ENCODE measurements at regions not wholly inside any gene's neighbourhood (a gene's known extent, or its start where the extent isn't known, plus 50 kb on each side); places are given as distances from the start of the nearest gene placed in this dataset.

GRCh38 chr15:98546329-98546728, 102.0 kb upstream of the IGF1R start:
- H3K27ac ChIP-seq, result no peak overlapping the region
- in situ Hi-C loops (cut with MboI; ENCODE audit: low pct_ligation_motif_present in 1 of 4, low pct_unique_long_range_greater_than_20kb in 1 of 4, low sequenced_read_pairs in 3 of 4) (loop anchor here in 1 of 4 donors (25.0 kb wide), 1 partner anchor 291 kb away; no protein-coding TSS in a partner anchor), intact Hi-C loops (cut with DNase I; ENCODE audit: low total_unique reads) (no loop called here)
- no peaks in the 10 kb centered on the region for H3K9me3 ChIP-seq
- H3K4me1 ChIP-seq, result peaks cover 0 to 22% (median 13%) of the 10 kb centered on the region in 4 donors
- H3K36me3 ChIP-seq, result no peaks in the 10 kb centered on the region
- peaks cover 28% of the 10 kb centered on the region for H3K27me3 ChIP-seq
- H3K4me3 ChIP-seq, result no peak overlapping the region
- no peak for DNase-seq
- WGBS, 2 donors (ENCODE audit: low coverage in 1 of 2), result 88 to 92% methylated on average over 5 to 9 of the region's 9 CpGs
- TF ChIP-seq EP300 (IDR thresholded peaks at IDR 0.05; ENCODE audit: low read depth) (no peak), POLR2AphosphoS5 (IDR thresholded peaks at IDR 0.05) (no peak), POLR2A (IDR thresholded peaks at IDR 0.05) (no peak), CTCF (IDR thresholded peaks at IDR 0.05) (no peak)

DNA sequence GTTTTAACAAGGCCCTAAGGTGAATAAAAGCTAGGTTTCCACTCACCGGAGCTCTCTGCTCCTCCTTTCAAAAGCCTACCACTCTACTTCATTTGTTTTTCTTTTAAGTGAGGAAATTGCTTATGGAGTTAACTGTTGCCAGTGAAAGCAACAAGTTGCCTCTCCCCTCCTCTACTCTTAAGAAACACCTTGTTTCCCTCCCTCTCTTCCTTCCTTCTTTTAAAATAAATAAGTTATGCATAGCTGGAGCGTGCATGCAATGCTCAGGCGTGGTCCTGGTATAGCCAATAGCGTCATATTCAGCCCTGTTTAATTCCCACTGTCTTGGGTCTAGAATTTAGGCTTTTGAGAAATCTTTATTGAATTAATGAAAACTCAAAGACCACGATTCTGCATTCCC, 101.1 kb upstream of the IGF1R start:
- H3K36me3 ChIP-seq, result no peaks in the 10 kb centered on the region
- intact Hi-C loops (cut with DNase I; ENCODE audit: low total_unique reads), result no loop called here
- peaks cover 28% of the 10 kb centered on the region for H3K27me3 ChIP-seq
- peak overlapping the region in 2 of 4 donors; percentile 28 to 57 for H3K4me3 ChIP-seq
- DNase-seq, result no peak
- peak overlapping the region; percentile 63 to 88 (median 81) for H3K27ac ChIP-seq
- TF ChIP-seq CTCF (IDR thresholded peaks at IDR 0.05) (no peak), POLR2A (IDR thresholded peaks at IDR 0.05) (no peak), EP300 (IDR thresholded peaks at IDR 0.05; ENCODE audit: low read depth) (no peak), POLR2AphosphoS5 (IDR thresholded peaks at IDR 0.05) (no peak)
- in situ Hi-C loops (cut with MboI; ENCODE audit: low pct_ligation_motif_present in 1 of 4, low pct_unique_long_range_greater_than_20kb in 1 of 4, low sequenced_read_pairs in 3 of 4), result loop anchor here in 1 of 4 donors (25.0 kb wide), 1 partner anchor 290 kb away; no protein-coding TSS in a partner anchor
- H3K4me1 ChIP-seq, result peaks cover 0 to 22% (median 13%) of the 10 kb centered on the region in 4 donors
- WGBS, 2 donors (ENCODE audit: low coverage in 1 of 2), result 23 to 28% methylated on average over 4 to 5 of the region's 5 CpGs
- H3K9me3 ChIP-seq, result no peaks in the 10 kb centered on the region

- Histone ChIP-seq H3K27me3 (peaks cover 28% of the 10 kb centered on the region), H3K4me3 (peak overlapping the region; percentile 15 to 57 (median 33)), H3K36me3 (no peaks in the 10 kb centered on the region), H3K27ac (peak overlapping the region; percentile 63 to 88 (median 81)), H3K9me3 (no peaks in the 10 kb centered on the region), H3K4me1 (peaks cover 0 to 22% (median 13%) of the 10 kb centered on the region in 4 donors)
- in situ Hi-C loops (cut with MboI; ENCODE audit: low pct_ligation_motif_present in 1 of 4, low pct_unique_long_range_greater_than_20kb in 1 of 4, low sequenced_read_pairs in 3 of 4) (loop anchor here in 1 of 4 donors (25.0 kb wide), 1 partner anchor 290 kb away; no protein-coding TSS in a partner anchor), intact Hi-C loops (cut with DNase I; ENCODE audit: low total_unique reads) (no loop called here)
- WGBS, 2 donors (ENCODE audit: low coverage in 1 of 2), result 7% methylated on average over 14 of the region's 19 CpGs; no CpG with 5 or more reads in 1 of the 2 donors
- TF ChIP-seq EP300 (IDR thresholded peaks at IDR 0.05; ENCODE audit: low read depth) (no peak), POLR2A (IDR thresholded peaks at IDR 0.05) (no peak), POLR2AphosphoS5 (IDR thresholded peaks at IDR 0.05) (no peak), CTCF (IDR thresholded peaks at IDR 0.05) (no peak)
- DNase-seq, result peak; percentile 11
These were observed 100.6 kb upstream of the IGF1R start for GRCh38 chr15:98547741-98548138.

DNA sequence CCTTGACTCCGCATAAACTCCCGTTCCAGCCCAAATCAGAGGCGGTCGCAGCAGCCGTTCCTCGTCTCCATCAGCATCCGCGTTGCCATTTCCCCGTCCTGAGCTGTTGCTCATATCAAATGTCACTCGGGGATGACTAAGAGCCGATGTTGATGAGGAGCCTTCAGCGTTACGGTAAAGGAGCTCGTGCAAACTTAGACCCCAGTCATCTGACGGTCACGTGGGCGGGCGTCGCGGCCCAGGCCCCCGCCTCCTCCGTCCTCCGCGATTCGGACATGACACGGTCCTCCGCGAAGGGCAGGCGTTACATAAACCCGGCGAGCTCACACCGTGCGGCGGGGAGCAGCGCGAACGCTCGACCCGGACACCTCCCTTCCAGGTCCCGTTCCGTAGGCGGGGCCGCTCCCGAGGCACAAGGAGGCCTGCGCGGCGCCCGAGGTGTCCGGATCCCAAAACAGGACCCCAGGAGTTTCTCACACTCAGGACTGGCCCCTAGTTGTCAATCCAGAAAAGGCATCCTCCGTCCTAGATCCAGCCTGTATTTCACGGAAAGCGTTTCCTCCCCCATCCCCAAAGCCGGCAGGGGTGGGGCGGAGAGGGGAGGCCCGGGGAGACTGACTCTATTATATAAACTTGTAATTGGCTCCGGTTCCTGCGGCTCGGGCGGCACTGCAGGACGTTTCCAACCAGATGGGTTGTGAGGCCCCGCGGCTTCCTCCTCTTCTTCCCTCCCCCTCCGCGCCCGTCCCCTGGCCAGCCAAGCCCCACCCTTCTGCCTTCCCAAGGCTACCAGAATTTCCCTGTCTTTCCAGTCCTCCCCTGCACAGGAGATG, 100.0 kb upstream of the IGF1R start:
- peaks cover 28% of the 10 kb centered on the region for H3K27me3 ChIP-seq
- H3K4me1 ChIP-seq, result peaks cover 0 to 22% (median 13%) of the 10 kb centered on the region in 4 donors
- intact Hi-C loops (cut with DNase I; ENCODE audit: low total_unique reads), result no loop called here
- peak; percentile 56 for DNase-seq
- H3K4me3 ChIP-seq, result peak overlapping the region; percentile 16 to 57 (median 33)
- TF ChIP-seq CTCF (IDR thresholded peaks at IDR 0.05), result peak in 1 of 5 experiments; percentile 3
- peak in 2 of 3 donors; percentile 50 to 74 for TF ChIP-seq POLR2AphosphoS5 (IDR thresholded peaks at IDR 0.05)
- TF ChIP-seq POLR2A (IDR thresholded peaks at IDR 0.05), result no peak
- H3K27ac ChIP-seq, result peak overlapping the region; percentile 63 to 88 (median 81)
- no peaks in the 10 kb centered on the region for H3K9me3 ChIP-seq
- 4% methylated on average over 65 of the region's 65 CpGs; no CpG with 5 or more reads in 1 of the 2 donors for WGBS, 2 donors (ENCODE audit: low coverage in 1 of 2)
- H3K36me3 ChIP-seq, result no peaks in the 10 kb centered on the region
- in situ Hi-C loops (cut with MboI; ENCODE audit: low pct_ligation_motif_present in 1 of 4, low pct_unique_long_range_greater_than_20kb in 1 of 4, low sequenced_read_pairs in 3 of 4), result loop anchor here in 1 of 4 donors (25.0 kb wide), 1 partner anchor 289 kb away; no protein-coding TSS in a partner anchor
